SK-N-SH treated with all-trans-retinoic acid at 6 μM for 48 hours (cell line): ENCODE measurements at regions not wholly inside any gene's neighbourhood (a gene's known extent, or its start where the extent isn't known, plus 50 kb on each side); places are given as distances from the start of the nearest gene placed in this dataset.

Experiments
- ATAC-seq: fragments of 200-7000 bp; cut with Tn5 transposase; 3 replicates; pipeline ENCODE4 v1.9.1; 2020; ENCODE audit warnings: mild to moderate bottlenecking, moderate library complexity
- ARNTL ChIP-seq: fragments of 450-650 bp; formaldehyde crosslinking; IDR thresholded peaks from 2 replicates; pipeline ENCODE4 v1.5.0; 2020; ENCODE audit warnings: low read depth, mild to moderate bottlenecking, moderate library complexity, borderline replicate concordance
- BACH2 ChIP-seq: fragments of 250-450 bp; sonication (Bioruptor Pico); IDR thresholded peaks from 2 replicates; pipeline ENCODE4 v1.9.0; 2021; ENCODE audit warnings: mild to moderate bottlenecking, borderline replicate concordance
- CSDC2 ChIP-seq: fragments of 250-450 bp; sonication (Bioruptor Pico); IDR thresholded peaks from 2 replicates; pipeline ENCODE4 v1.5.0; 2020; ENCODE audit warnings: mild to moderate bottlenecking, moderate library complexity
- CSRNP3 ChIP-seq: fragments of 250-450 bp; sonication (Bioruptor Pico); IDR thresholded peaks from 2 replicates; pipeline ENCODE4 v1.5.1; 2021; ENCODE audit warnings: mild to moderate bottlenecking, moderate library complexity
- GLIS3 ChIP-seq: fragments of 250-450 bp; sonication (Bioruptor Pico); IDR thresholded peaks from 2 replicates; pipeline ENCODE4 v1.5.0; 2020; ENCODE audit warnings: mild to moderate bottlenecking, moderate library complexity
- OSR1 ChIP-seq: fragments of 250-450 bp; sonication (Bioruptor Pico); IDR thresholded peaks from 2 replicates; pipeline ENCODE4 v1.8.0; 2022; ENCODE audit warnings: moderate library complexity, mild to moderate bottlenecking, inconsistent platforms
- PATZ1 ChIP-seq: fragments of 250-450 bp; sonication (Bioruptor Pico); IDR thresholded peaks from 2 replicates; pipeline ENCODE4 v1.8.0; 2020; ENCODE audit warnings: mild to moderate bottlenecking, moderate library complexity, borderline replicate concordance
- POU6F1 ChIP-seq: fragments of 250-450 bp; sonication (Bioruptor Pico); IDR thresholded peaks from 2 replicates; pipeline ENCODE4 v1.8.0; 2021; ENCODE audit warnings: low read depth, mild to moderate bottlenecking, moderate library complexity, borderline replicate concordance
- PPARA ChIP-seq: fragments of 250-450 bp; sonication (Bioruptor Pico); IDR thresholded peaks from 2 replicates; pipeline ENCODE4 v1.5.0; 2020; ENCODE audit warnings: mild to moderate bottlenecking, borderline replicate concordance
- RARB ChIP-seq: fragments of 250-450 bp; sonication (Bioruptor Pico); IDR thresholded peaks from 2 replicates; pipeline ENCODE4 v1.8.0; 2021; ENCODE audit warnings: mild to moderate bottlenecking, moderate library complexity
- TSHZ2 ChIP-seq: fragments of 250-450 bp; sonication (Bioruptor Pico); IDR thresholded peaks from 2 replicates; pipeline ENCODE4 v1.5.0; 2020; ENCODE audit warnings: mild to moderate bottlenecking, moderate library complexity
- ZNF8 ChIP-seq: fragments of 450-650 bp; formaldehyde crosslinking; IDR thresholded peaks from 2 replicates; pipeline ENCODE4 v1.5.0; 2020; ENCODE audit warnings: mild to moderate bottlenecking, moderate library complexity

- no peak for TF ChIP-seq TSHZ2 (CRISPR knock-in tag)
- TF ChIP-seq POU6F1 (CRISPR knock-in tag), result no peak
- no peak for TF ChIP-seq OSR1 (CRISPR knock-in tag)
- no peak for TF ChIP-seq BACH2 (CRISPR knock-in tag)
- TF ChIP-seq ARNTL (CRISPR knock-in tag), result no peak
- TF ChIP-seq, all 23 proteins: peak for 0
- ATAC-seq, result no peak
These were observed 1330.1 kb upstream of the USP15 start for GRCh38 chr12:60930151-60930550.

GRCh38 chr12:60935981-60936761 is 1324.0 kb upstream of the USP15 start:
- TF ChIP-seq CSRNP3 (CRISPR knock-in tag) (no peak), POU6F1 (CRISPR knock-in tag) (no peak), ZNF8 (CRISPR knock-in tag) (no peak), TSHZ2 (CRISPR knock-in tag) (no peak)
- no peak for ATAC-seq

- ATAC-seq, result no peak
- no peak for TF ChIP-seq CSDC2
- TF ChIP-seq PATZ1 (CRISPR knock-in tag), result no peak
- TF ChIP-seq BACH2 (CRISPR knock-in tag), result no peak
- no peak for TF ChIP-seq TSHZ2 (CRISPR knock-in tag)
- TF ChIP-seq POU6F1 (CRISPR knock-in tag), result no peak
- no peak for TF ChIP-seq RARB (CRISPR knock-in tag)
- TF ChIP-seq ARNTL (CRISPR knock-in tag), result no peak
- no peak for TF ChIP-seq PPARA (CRISPR knock-in tag)
- TF ChIP-seq GLIS3 (CRISPR knock-in tag), result no peak
- no peak for TF ChIP-seq ZNF8 (CRISPR knock-in tag)
These were observed 1312.7 kb upstream of the USP15 start for GRCh38 chr12:60947533-60947932.
